Transverse colon (tissue), 4 donors: ENCODE measurements at regions not wholly inside any gene's neighbourhood (a gene's known extent, or its start where the extent isn't known, plus 50 kb on each side); places are given as distances from the start of the nearest gene placed in this dataset.

Source experiments
- DNase-seq: peaks from one replicate; pipeline ENCODE4 v3.0.0-alpha.2; 2019
- H3K27ac ChIP-seq, 4 donors: fragments of 200-600 bp; sonication (generic); 2 replicates each; pipeline ENCODE4 v1.5.1; 2016 to 2018; ENCODE audit warnings: inconsistent platforms in 4 of 4
- H3K27me3 ChIP-seq: fragments of 200-600 bp; sonication (generic); 2 replicates; pipeline ENCODE4 v1.5.1; 2017; ENCODE audit warnings: inconsistent platforms
- H3K36me3 ChIP-seq, 4 donors: fragments of 200-600 bp; sonication (generic); 2 replicates each; pipeline ENCODE4 v1.5.1; 2017 to 2019; ENCODE audit warnings: inconsistent platforms in 4 of 4
- H3K4me1 ChIP-seq, 4 donors: fragments of 200-600 bp; sonication (generic); 2 replicates each; pipeline ENCODE4 v1.5.1; 2017 to 2020; ENCODE audit warnings: inconsistent platforms in 4 of 4
- H3K4me3 ChIP-seq, 4 donors: fragments of 200-600 bp; sonication (generic); 1 replicate in 1 of 4; 2 replicates in 3 of 4; pipeline versions ENCODE4 v1.5.1 to v1.6.1; 2017 to 2019; ENCODE audit warnings: inconsistent platforms in 4 of 4
- H3K9me3 ChIP-seq, 2 donors: fragments of 200-600 bp; sonication (generic); 2 replicates each; pipeline ENCODE4 v1.5.1; 2017 to 2019; ENCODE audit warnings: inconsistent platforms in 2 of 2
- CTCF ChIP-seq, 5 experiments: fragments of 200-600 bp in 3 of 5; fragments of 450-650 bp in 2 of 5; sonication (generic) in 3 of 5; IDR thresholded peaks; 1 replicate in 2 of 5; 2 replicates in 3 of 5; pipeline ENCODE4 v1.5.1; 2016 to 2017; ENCODE audit warnings: antibody characterized with exemption in 5 of 5, inconsistent platforms in 3 of 5, mild to moderate bottlenecking in 2 of 5, moderate library complexity in 1 of 5
- EP300 ChIP-seq: sonication (generic); formaldehyde crosslinking; IDR thresholded peaks from one replicate; pipeline ENCODE4 v1.6.1; 2017; ENCODE audit warnings: antibody characterized with exemption, low read depth
- POLR2A ChIP-seq: fragments of 450-650 bp; IDR thresholded peaks from one replicate; pipeline ENCODE4 v1.6.1; 2016; ENCODE audit warnings: antibody characterized with exemption, mild to moderate bottlenecking, moderate library complexity
- POLR2AphosphoS5 ChIP-seq, 3 donors: sonication (generic); formaldehyde crosslinking; IDR thresholded peaks; one replicate each; pipeline ENCODE4 v1.6.1; 2016; ENCODE audit warnings: antibody characterized with exemption in 3 of 3
- WGBS, 2 donors: methylation state at CpG; one replicate each; pipeline ENCODE4 v1.1.5; 2018; ENCODE audit warnings: low coverage in 1 of 2; 5-methylcytosine and 5-hydroxymethylcytosine counted together
- in situ Hi-C, 4 donors: fragments of 200-750 bp; cut with MboI; loops; one replicate each; pipeline versions ENCODE4 v1.15.0 to v1.15.1; 2017; ENCODE audit warnings: low sequenced_read_pairs in 3 of 4, low pct_ligation_motif_present in 1 of 4, low pct_unique_long_range_greater_than_20kb in 1 of 4
- intact Hi-C: fragments of 100-400 bp; cut with DNase I; formaldehyde crosslinking; loops from one replicate; pipeline ENCODE4 v1.15.1; 2023; ENCODE audit warnings: low total_unique reads

- no peak for TF ChIP-seq POLR2A
- no peak for TF ChIP-seq POLR2AphosphoS5 (IDR thresholded peaks at IDR 0.05)
- TF ChIP-seq CTCF (IDR thresholded peaks at IDR 0.05) = peak; percentile 25 to 74 (median 53)
- TF ChIP-seq EP300 = no peak
- Histone ChIP-seq H3K27ac (no peak overlapping the region), H3K9me3 (peaks cover 3 to 9% of the 10 kb centered on the region in 2 donors), H3K4me3 (no peak overlapping the region), H3K27me3 (no peaks in the 10 kb centered on the region), H3K36me3 (no peaks in the 10 kb centered on the region), H3K4me1 (no peaks in the 10 kb centered on the region)
- DNase-seq = peak; percentile 12
- intact Hi-C loops = no loop called here
- in situ Hi-C loops = no loop called here
- WGBS, 2 donors = 61% methylated on average over 4 of the region's 4 CpGs; no CpG with 5 or more reads in 1 of the 2 donors
Observed at GRCh38 chr11:37946155-37946766, 1348.2 kb upstream of the RAG2 start.

- no peaks in the 10 kb centered on the region for H3K27me3 ChIP-seq
- no peak overlapping the region for H3K27ac ChIP-seq
- H3K4me1 ChIP-seq = no peaks in the 10 kb centered on the region
- no peak overlapping the region for H3K4me3 ChIP-seq
- no peak for DNase-seq
- intact Hi-C loops (no loop called here), in situ Hi-C loops (no loop called here)
- H3K36me3 ChIP-seq = no peaks in the 10 kb centered on the region
- peaks cover 3 to 9% of the 10 kb centered on the region in 2 donors for H3K9me3 ChIP-seq
- WGBS, 2 donors = 34 to 42% methylated on average over 2 of the region's 2 CpGs
- TF ChIP-seq EP300 = no peak
- no peak for TF ChIP-seq POLR2AphosphoS5 (IDR thresholded peaks at IDR 0.05)
- TF ChIP-seq CTCF (IDR thresholded peaks at IDR 0.05) = no peak
- no peak for TF ChIP-seq POLR2A
Observed at GRCh38 chr11:37942081-37942480, 1344.0 kb upstream of the RAG2 start.

GRCh38 chr11:37929100-37929653 lies 1331.1 kb upstream of the RAG2 start:
- no peaks in the 10 kb centered on the region for H3K4me1 ChIP-seq
- in situ Hi-C loops = no loop called here
- DNase-seq = no peak

GRCh38 chr11:37926772-37927171 lies 1328.7 kb upstream of the RAG2 start:
- no peaks in the 10 kb centered on the region for H3K36me3 ChIP-seq
- no peaks in the 10 kb centered on the region for H3K4me1 ChIP-seq
- no peak overlapping the region for H3K4me3 ChIP-seq
- H3K27me3 ChIP-seq = no peaks in the 10 kb centered on the region
- in situ Hi-C loops = no loop called here
- H3K9me3 ChIP-seq = no peaks in the 10 kb centered on the region
- no peak for TF ChIP-seq EP300
- no peak for TF ChIP-seq POLR2AphosphoS5 (IDR thresholded peaks at IDR 0.05)
- TF ChIP-seq POLR2A = no peak
- no peak for TF ChIP-seq CTCF (IDR thresholded peaks at IDR 0.05)
- DNase-seq = no peak
- H3K27ac ChIP-seq = no peak overlapping the region
- intact Hi-C loops = no loop called here

More at GRCh38 chr11:37929100-37929653, 1331.1 kb upstream of the RAG2 start:
- Histone ChIP-seq H3K9me3 (no peaks in the 10 kb centered on the region), H3K27me3 (no peaks in the 10 kb centered on the region), H3K36me3 (no peaks in the 10 kb centered on the region), H3K4me3 (no peak overlapping the region), H3K27ac (no peak overlapping the region)
- intact Hi-C loops = no loop called here
- WGBS, 2 donors = 94 to 100% methylated on average over 3 of the region's 3 CpGs
- TF ChIP-seq POLR2AphosphoS5 (IDR thresholded peaks at IDR 0.05) (no peak), CTCF (IDR thresholded peaks at IDR 0.05) (no peak)
